DND-41 (cell line): ENCODE measurements at regions not wholly inside any gene's neighbourhood (a gene's known extent, or its start where the extent isn't known, plus 50 kb on each side); places are given as distances from the start of the nearest gene placed in this dataset.

Experiments
- ATAC-seq: fragments of 200-7000 bp; cut with Tn5 transposase; 3 replicates; pipeline ENCODE4 v1.9.1; 2021; ENCODE audit warnings: low read depth; ENCODE audit not compliant: insufficient read depth
- DNase-seq: peaks from one replicate; pipeline ENCODE4 v3.0.0-alpha.2; 2020
- H2AFZ ChIP-seq: 2 replicates; pipeline ENCODE4 v1.6.0; 2012; ENCODE audit warnings: low read depth, low read length
- H3K27ac ChIP-seq: 2 replicates; pipeline ENCODE4 v1.5.1; 2012; ENCODE audit warnings: low read length, inconsistent platforms
- H3K27me3 ChIP-seq: fragments of 200-600 bp; sonication (generic); 2 replicates; pipeline ENCODE4 v1.6.0; 2012; ENCODE audit warnings: low read length, mild to moderate bottlenecking, inconsistent platforms; ENCODE audit not compliant: insufficient read depth, poor library complexity
- H3K36me3 ChIP-seq: 2 replicates; pipeline ENCODE4 v1.5.1; 2012; ENCODE audit warnings: low read length, inconsistent platforms; ENCODE audit not compliant: insufficient read depth
- H3K4me1 ChIP-seq: 2 replicates; pipeline ENCODE4 v1.5.1; 2012; ENCODE audit warnings: mild to moderate bottlenecking, low read length; ENCODE audit not compliant: insufficient read depth
- H3K4me2 ChIP-seq: 2 replicates; pipeline ENCODE4 v1.6.0; 2012; ENCODE audit warnings: mild to moderate bottlenecking, moderate library complexity, low read length, inconsistent platforms; ENCODE audit not compliant: insufficient read depth
- H3K4me3 ChIP-seq, 2 experiments: fragments of 200-600 bp in 1 of 2; shearing (Covaris generic) in 1 of 2; 2 replicates each; pipeline ENCODE4 v1.5.1; 2012 to 2016; ENCODE audit warnings: inconsistent platforms in 2 of 2, low read length in 2 of 2, mild to moderate bottlenecking in 2 of 2, low read depth in 1 of 2, moderate library complexity in 1 of 2
- H3K79me2 ChIP-seq: 2 replicates; pipeline ENCODE4 v1.6.0; 2012; ENCODE audit warnings: low read length, inconsistent platforms; ENCODE audit not compliant: insufficient read depth
- H3K9ac ChIP-seq: 2 replicates; pipeline ENCODE4 v1.6.0; 2012; ENCODE audit warnings: low read depth, mild to moderate bottlenecking, inconsistent platforms, low read length, moderate library complexity
- H3K9me3 ChIP-seq: 2 replicates; pipeline ENCODE4 v1.5.1; 2012; ENCODE audit warnings: low read length, moderate library complexity, mild to moderate bottlenecking, inconsistent platforms; ENCODE audit not compliant: insufficient read depth, severe bottlenecking
- H4K20me1 ChIP-seq: 2 replicates; pipeline ENCODE4 v1.6.0; 2012; ENCODE audit warnings: low read length; ENCODE audit not compliant: insufficient read depth
- CTCF ChIP-seq: IDR thresholded peaks from 2 replicates; pipeline ENCODE4 v1.5.1; 2012; ENCODE audit warnings: borderline replicate concordance, low read length, moderate library complexity, mild to moderate bottlenecking; ENCODE audit not compliant: poor library complexity, severe bottlenecking; ENCODE audit errors: extremely low read depth
- EZH2 ChIP-seq: IDR thresholded peaks from 3 replicates; pipeline ENCODE4 v1.6.1; 2012; ENCODE audit warnings: borderline replicate concordance, low read depth, mild to moderate bottlenecking, moderate library complexity, low read length, inconsistent platforms; ENCODE audit not compliant: severe bottlenecking

- Histone ChIP-seq H3K27ac (no peak overlapping the region), H3K9me3 (no peaks in the 10 kb centered on the region), H3K4me3 (no peak overlapping the region), H4K20me1 (no peaks in the 10 kb centered on the region), H3K9ac (no peak overlapping the region), H3K79me2 (no peaks in the 10 kb centered on the region), H3K4me1 (no peaks in the 10 kb centered on the region), H3K27me3 (no peaks in the 10 kb centered on the region), H3K4me2 (no peak overlapping the region), H3K36me3 (no peaks in the 10 kb centered on the region), H2AFZ (no peak overlapping the region)
- ATAC-seq (no peak), DNase-seq (no peak)
- no peak for TF ChIP-seq CTCF
- no peak for TF ChIP-seq EZH2
Measured at GRCh38 chr10:65570143-65571010, 1355.5 kb upstream of the LRRTM3 start.

- no peak overlapping the region for H3K4me2 ChIP-seq
- no peak for ATAC-seq
- no peak for DNase-seq
Measured at GRCh38 chr10:65571011-65571570, 1354.7 kb upstream of the LRRTM3 start.

GRCh38 chr10:65581426-65582026 lies 1344.3 kb upstream of the LRRTM3 start:
- ATAC-seq (no peak), DNase-seq (no peak)
- H3K4me1 ChIP-seq: no peaks in the 10 kb centered on the region
- H3K36me3 ChIP-seq: no peaks in the 10 kb centered on the region
- H3K9me3 ChIP-seq: peaks cover 13% of the 10 kb centered on the region
- no peak overlapping the region for H3K9ac ChIP-seq
- H3K27me3 ChIP-seq: no peaks in the 10 kb centered on the region
- no peak overlapping the region for H3K4me2 ChIP-seq
- H3K27ac ChIP-seq: no peak overlapping the region
- no peak overlapping the region for H2AFZ ChIP-seq
- H3K79me2 ChIP-seq: no peaks in the 10 kb centered on the region
- H4K20me1 ChIP-seq: no peaks in the 10 kb centered on the region
- H3K4me3 ChIP-seq: no peak overlapping the region
- TF ChIP-seq CTCF (no peak), EZH2 (no peak)

More at GRCh38 chr10:65571011-65571570, 1354.7 kb upstream of the LRRTM3 start:
- no peaks in the 10 kb centered on the region for H3K36me3 ChIP-seq
- H2AFZ ChIP-seq: no peak overlapping the region
- H3K4me3 ChIP-seq: no peak overlapping the region
- H3K9ac ChIP-seq: no peak overlapping the region
- TF ChIP-seq EZH2 (no peak), CTCF (no peak)
- H3K27ac ChIP-seq: no peak overlapping the region
- no peaks in the 10 kb centered on the region for H3K4me1 ChIP-seq
- H4K20me1 ChIP-seq: no peaks in the 10 kb centered on the region
- H3K9me3 ChIP-seq: no peaks in the 10 kb centered on the region
- no peaks in the 10 kb centered on the region for H3K79me2 ChIP-seq
- H3K27me3 ChIP-seq: no peaks in the 10 kb centered on the region
